Vagina (tissue), 2 donors: ENCODE measurements at regions not wholly inside any gene's neighbourhood (a gene's known extent, or its start where the extent isn't known, plus 50 kb on each side); places are given as distances from the start of the nearest gene placed in this dataset.

Source experiments
- CTCF ChIP-seq, 3 experiments: fragments of 450-650 bp in 2 of 3; fragments of 200-600 bp in 1 of 3; sonication (generic) in 1 of 3; IDR thresholded peaks; one replicate each; pipeline ENCODE4 v1.5.1; 2017 to 2019; ENCODE audit warnings: antibody characterized with exemption in 3 of 3, mild to moderate bottlenecking in 2 of 3, moderate library complexity in 2 of 3
- POLR2A ChIP-seq, 2 donors: fragments of 450-650 bp; IDR thresholded peaks; one replicate each; pipeline ENCODE4 v1.6.1; 2017; ENCODE audit warnings: antibody characterized with exemption in 2 of 2, mild to moderate bottlenecking in 2 of 2, moderate library complexity in 2 of 2

- TF ChIP-seq CTCF (IDR thresholded peaks at IDR 0.05) (no peak), POLR2A (IDR thresholded peaks at IDR 0.05) (no peak)
These were observed 1989.3 kb upstream of the WWC1 start for GRCh38 chr5:166302166-166302565.
